ENCODE measurements at regions not wholly inside any gene's neighbourhood (a gene's known extent, or its start where the extent isn't known, plus 50 kb on each side); places are given as distances from the start of the nearest gene placed in this dataset.

DNA sequence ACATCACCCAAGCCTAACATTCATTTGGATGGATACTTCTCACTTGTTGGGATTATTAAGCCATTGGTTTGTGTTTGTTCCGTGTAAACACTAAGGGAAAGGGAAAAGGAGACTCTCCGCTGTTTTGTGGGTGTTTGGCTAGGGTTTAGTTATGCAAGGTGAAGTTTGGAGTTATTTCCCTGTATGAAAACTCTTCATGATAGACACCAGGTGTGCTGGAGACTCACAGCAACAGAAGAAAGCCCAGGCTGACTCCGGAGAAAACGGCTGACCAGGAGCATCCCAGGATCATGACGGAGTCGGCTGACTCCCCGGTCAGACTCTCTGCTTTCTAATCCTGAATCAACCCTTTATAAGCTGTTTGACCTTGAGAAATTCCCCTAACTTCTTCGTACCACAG lies 94.1 kb upstream of the KLF6 start:
- TF ChIP-seq, protein P1, sequence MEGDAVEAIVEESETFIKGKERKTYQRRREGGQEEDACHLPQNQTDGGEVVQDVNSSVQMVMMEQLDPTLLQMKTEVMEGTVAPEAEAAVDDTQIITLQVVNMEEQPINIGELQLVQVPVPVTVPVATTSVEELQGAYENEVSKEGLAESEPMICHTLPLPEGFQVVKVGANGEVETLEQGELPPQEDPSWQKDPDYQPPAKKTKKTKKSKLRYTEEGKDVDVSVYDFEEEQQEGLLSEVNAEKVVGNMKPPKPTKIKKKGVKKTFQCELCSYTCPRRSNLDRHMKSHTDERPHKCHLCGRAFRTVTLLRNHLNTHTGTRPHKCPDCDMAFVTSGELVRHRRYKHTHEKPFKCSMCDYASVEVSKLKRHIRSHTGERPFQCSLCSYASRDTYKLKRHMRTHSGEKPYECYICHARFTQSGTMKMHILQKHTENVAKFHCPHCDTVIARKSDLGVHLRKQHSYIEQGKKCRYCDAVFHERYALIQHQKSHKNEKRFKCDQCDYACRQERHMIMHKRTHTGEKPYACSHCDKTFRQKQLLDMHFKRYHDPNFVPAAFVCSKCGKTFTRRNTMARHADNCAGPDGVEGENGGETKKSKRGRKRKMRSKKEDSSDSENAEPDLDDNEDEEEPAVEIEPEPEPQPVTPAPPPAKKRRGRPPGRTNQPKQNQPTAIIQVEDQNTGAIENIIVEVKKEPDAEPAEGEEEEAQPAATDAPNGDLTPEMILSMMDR (IDR thresholded peaks at IDR 0.05; ENCODE audit: insufficient read depth in 1 of 2, low read depth in 1 of 2, low read length in 1 of 2, severe bottlenecking in 1 of 2, unreplicated experiment in 1 of 2): no peak
- H3K4me3 Mint-ChIP-seq (ENCODE audit: unreplicated experiment): no peak overlapping the region
- no peak overlapping the region for H3K4me3 ChIP-seq (ENCODE audit: low read depth, low read length)
- ChIA-PET CTCF (no interaction called here), POLR2A (no interaction called here)
- peaks cover 29% of the 10 kb centered on the region for H3K4me1 ChIP-seq
- no peak for DNase-seq
- peaks cover 10% of the 10 kb centered on the region for H3K36me3 Mint-ChIP-seq (ENCODE audit: insufficient read depth, unreplicated experiment)
- peaks cover 34% of the 10 kb centered on the region for H3K4me1 Mint-ChIP-seq (ENCODE audit: low read depth, unreplicated experiment)
- H3K36me3 ChIP-seq (ENCODE audit: control insufficient read depth, insufficient read depth, low read length): no peaks in the 10 kb centered on the region
- BruUV-seq (replicated peaks): no TSS peak
- H3K27me3 Mint-ChIP-seq (ENCODE audit: insufficient read depth, unreplicated experiment): no peaks in the 10 kb centered on the region
- H3K27me3 ChIP-seq (replicated peaks; ENCODE audit: control insufficient read depth, insufficient read depth, low read length): no peaks in the 10 kb centered on the region
- H3K27ac Mint-ChIP-seq (ENCODE audit: unreplicated experiment): no peak overlapping the region
- peaks cover 10% of the 10 kb centered on the region; the same call in 1 of the 2 replicates for H3K9me3 ChIP-seq
- intact Hi-C loops (cut with micrococcal nuclease; ENCODE audit: unreplicated experiment): no loop called here
- peaks cover 14% of the 10 kb centered on the region for H3K9me3 Mint-ChIP-seq (ENCODE audit: unreplicated experiment)

DNA sequence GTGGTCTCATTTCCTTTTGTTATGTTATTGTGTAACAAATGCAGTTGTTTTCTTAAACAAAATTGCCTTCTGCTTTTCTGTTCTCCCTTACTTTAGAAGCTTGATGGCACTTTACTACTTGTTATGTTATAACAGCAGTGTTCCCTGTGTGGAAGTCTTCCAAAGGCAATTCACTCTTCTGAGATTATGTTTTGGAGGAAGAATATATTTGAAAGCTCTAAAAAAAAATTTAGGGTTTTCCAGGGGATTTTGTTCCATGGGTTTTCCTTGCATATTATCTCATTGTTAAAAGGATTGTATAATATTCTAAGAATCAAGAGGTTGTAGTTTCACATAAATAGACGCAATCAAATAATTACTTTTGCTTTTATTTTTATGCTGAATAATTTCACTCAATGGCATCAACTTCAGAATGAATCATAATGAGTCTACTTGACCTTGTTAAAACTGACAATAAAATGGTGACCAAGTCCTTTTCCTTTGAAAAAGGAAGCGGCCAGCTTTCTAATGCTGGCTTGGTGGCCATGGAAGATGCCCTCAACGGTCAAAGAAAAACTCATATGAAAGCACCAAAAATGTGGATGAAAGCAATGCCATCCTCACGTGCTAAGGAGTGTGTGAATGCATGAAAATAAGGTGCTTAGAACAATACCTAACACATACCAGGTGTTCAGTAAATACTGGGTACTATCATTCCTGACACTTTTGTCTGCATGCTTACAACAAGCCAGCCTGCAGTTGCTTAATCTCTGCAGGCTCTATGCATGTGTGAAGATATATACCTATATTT lies 92.4 kb upstream of the KLF6 start:
- DNase-seq: no peak
- Histone ChIP-seq H3K9me3 (peaks cover 6% of the 10 kb centered on the region; the same call in 1 of the 2 replicates), H3K4me3 (ENCODE audit: low read depth, low read length) (no peak overlapping the region), H3K36me3 (ENCODE audit: control insufficient read depth, insufficient read depth, low read length) (no peaks in the 10 kb centered on the region), H3K27me3 (replicated peaks; ENCODE audit: control insufficient read depth, insufficient read depth, low read length) (no peaks in the 10 kb centered on the region), H3K4me1 (peaks cover 31% of the 10 kb centered on the region)
- CTCF ChIA-PET: no interaction called here
- no peak overlapping the region for H3K4me3 Mint-ChIP-seq (ENCODE audit: unreplicated experiment)
- POLR2A ChIA-PET: no interaction called here
- peaks cover 41% of the 10 kb centered on the region for H3K4me1 Mint-ChIP-seq (ENCODE audit: low read depth, unreplicated experiment)
- BruUV-seq (replicated peaks): no TSS peak
- peaks cover 8% of the 10 kb centered on the region for H3K36me3 Mint-ChIP-seq (ENCODE audit: insufficient read depth, unreplicated experiment)
- H3K27ac Mint-ChIP-seq (ENCODE audit: unreplicated experiment): no peak overlapping the region
- H3K27me3 Mint-ChIP-seq (ENCODE audit: insufficient read depth, unreplicated experiment): no peaks in the 10 kb centered on the region
- TF ChIP-seq, protein P1 (IDR thresholded peaks at IDR 0.05; ENCODE audit: insufficient read depth in 1 of 2, low read depth in 1 of 2, low read length in 1 of 2, severe bottlenecking in 1 of 2, unreplicated experiment in 1 of 2): no peak
- H3K9me3 Mint-ChIP-seq (ENCODE audit: unreplicated experiment): peaks cover 12% of the 10 kb centered on the region
- intact Hi-C loops (cut with micrococcal nuclease; ENCODE audit: unreplicated experiment): no loop called here

DNA sequence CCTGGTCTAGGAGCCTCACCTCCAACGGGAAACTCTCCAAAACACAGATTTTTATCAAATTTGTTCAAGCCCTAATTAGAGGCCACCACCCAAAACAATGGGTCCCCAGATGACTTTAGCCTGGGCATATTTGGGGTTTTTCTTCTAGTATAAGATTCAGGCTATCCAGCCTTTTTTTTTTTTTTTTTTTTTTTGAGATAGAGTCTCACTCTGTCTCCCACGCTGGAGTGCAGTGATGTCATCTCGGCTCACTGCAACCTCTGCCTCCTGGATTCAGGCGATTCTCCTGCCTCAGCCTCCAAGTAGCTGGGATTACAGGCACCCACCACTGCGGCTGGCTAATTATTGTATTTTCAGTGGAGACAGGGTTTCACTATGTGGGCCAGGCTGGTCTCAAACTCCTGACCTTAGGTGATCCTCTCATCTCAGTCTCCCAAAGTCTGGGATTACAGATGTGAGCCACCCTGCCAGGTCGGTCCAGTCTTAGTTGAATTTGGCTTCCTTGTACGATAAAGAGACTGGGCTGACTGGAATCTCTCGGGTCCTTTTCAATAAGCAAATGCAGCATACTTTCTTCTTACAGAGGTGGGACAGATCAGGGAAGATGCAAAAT lies 91.4 kb upstream of the KLF6 start:
- TF ChIP-seq, protein P1 (IDR thresholded peaks at IDR 0.05; ENCODE audit: insufficient read depth in 1 of 2, low read depth in 1 of 2, low read length in 1 of 2, severe bottlenecking in 1 of 2, unreplicated experiment in 1 of 2): no peak
- ChIA-PET POLR2A (no interaction called here), CTCF (no interaction called here)
- peaks cover 41% of the 10 kb centered on the region for H3K4me1 Mint-ChIP-seq (ENCODE audit: low read depth, unreplicated experiment)
- intact Hi-C loops (cut with micrococcal nuclease; ENCODE audit: unreplicated experiment): no loop called here
- Histone ChIP-seq H3K36me3 (ENCODE audit: control insufficient read depth, insufficient read depth, low read length) (no peaks in the 10 kb centered on the region), H3K4me3 (ENCODE audit: low read depth, low read length) (no peak overlapping the region), H3K9me3 (no peaks in the 10 kb centered on the region), H3K4me1 (peaks cover 28% of the 10 kb centered on the region), H3K27me3 (replicated peaks; ENCODE audit: control insufficient read depth, insufficient read depth, low read length) (no peaks in the 10 kb centered on the region)
- no peak for DNase-seq
- no TSS peak for BruUV-seq (replicated peaks)
- H3K27ac Mint-ChIP-seq (ENCODE audit: unreplicated experiment): no peak overlapping the region
- no peak overlapping the region for H3K4me3 Mint-ChIP-seq (ENCODE audit: unreplicated experiment)
- no peaks in the 10 kb centered on the region for H3K27me3 Mint-ChIP-seq (ENCODE audit: insufficient read depth, unreplicated experiment)
- H3K9me3 Mint-ChIP-seq (ENCODE audit: unreplicated experiment): peaks cover 3% of the 10 kb centered on the region
- peaks cover 1% of the 10 kb centered on the region for H3K36me3 Mint-ChIP-seq (ENCODE audit: insufficient read depth, unreplicated experiment)
